HEK293 (cell line): ENCODE measurements at regions not wholly inside any gene's neighbourhood (a gene's known extent, or its start where the extent isn't known, plus 50 kb on each side); places are given as distances from the start of the nearest gene placed in this dataset.
A peak's percentile ranks its signal among the peaks of the same experiment; 100 is the strongest.

Source experiments
- CTCF ChIA-PET: fragments of 350-600 bp; formaldehyde crosslinking; extraction: SDS; loops from one replicate; lab custom pipeline; 2021; ENCODE audit warnings: antibody characterized with exemption; lab: Yijun Ruan, JAX
- POLR2A ChIA-PET: fragments of 300-600 bp; formaldehyde crosslinking; extraction: SDS; loops from one replicate; lab custom pipeline; 2020; ENCODE audit warnings: antibody characterized with exemption, inconsistent platforms; lab: Yijun Ruan, JAX
- H3K27ac ChIP-seq: fragments of 200-500 bp; sonication (Bioruptor generic); 2 replicates; pipeline ENCODE4 v1.5.1; 2014; ENCODE audit warnings: low read depth, low read length, control low read depth, inconsistent platforms; ENCODE audit errors: extremely low read depth
- H3K36me3 ChIP-seq, 2 experiments: fragments of 200-500 bp in 1 of 2; sonication (Bioruptor generic) in 1 of 2; 1 replicate in 1 of 2; 2 replicates in 1 of 2; pipeline ENCODE4 v1.5.1; 2014 to 2017; ENCODE audit warnings: inconsistent platforms in 2 of 2, low read length in 2 of 2; ENCODE audit not compliant: control insufficient read depth in 2 of 2, insufficient read depth in 1 of 2
- H3K4me1 ChIP-seq: fragments of 200-500 bp; sonication (Bioruptor generic); 2 replicates; pipeline ENCODE4 v1.5.1; 2014; ENCODE audit warnings: mild to moderate bottlenecking, low read length, inconsistent platforms; ENCODE audit not compliant: control insufficient read depth, insufficient read depth
- H3K4me3 ChIP-seq: 2 replicates; pipeline ENCODE4 v1.5.1; 2011; ENCODE audit warnings: low read depth, mild to moderate bottlenecking, control low read depth, low read length, moderate library complexity
- H3K9me3 ChIP-seq: fragments of 200-500 bp; sonication (Bioruptor generic); 2 replicates; pipeline ENCODE4 v1.5.1; 2014; ENCODE audit warnings: low read depth, low read length, inconsistent platforms; ENCODE audit not compliant: control insufficient read depth, insufficient read depth
- HOXD13 ChIP-seq: sonication (generic); formaldehyde crosslinking; IDR thresholded peaks from 2 replicates; pipeline ENCODE4 v1.8.0; 2022; ENCODE audit warnings: missing genetic modification reagents, borderline replicate concordance
- IKZF3 ChIP-seq: fragments of 450-650 bp; IDR thresholded peaks from 2 replicates; pipeline ENCODE4 v1.5.0; 2018; ENCODE audit warnings: missing biosample characterization, mild to moderate bottlenecking, missing genetic modification characterization, moderate library complexity
- MYNN ChIP-seq: fragments of 450-650 bp; formaldehyde crosslinking; IDR thresholded peaks from 2 replicates; pipeline ENCODE4 v1.5.1; 2016; ENCODE audit warnings: missing biosample characterization, missing genetic modification characterization, borderline replicate concordance
- OSR2 ChIP-seq: fragments of 450-650 bp; formaldehyde crosslinking; IDR thresholded peaks from 2 replicates; pipeline ENCODE4 v1.5.1; 2016; ENCODE audit warnings: missing biosample characterization, missing genetic modification characterization
- PRDM1 ChIP-seq: fragments of 450-650 bp; formaldehyde crosslinking; IDR thresholded peaks from 2 replicates; pipeline ENCODE4; 2016; ENCODE audit warnings: missing biosample characterization, missing genetic modification characterization
- REPIN1 ChIP-seq: fragments of 450-650 bp; formaldehyde crosslinking; IDR thresholded peaks from 2 replicates; pipeline ENCODE4 v1.5.1; 2017; ENCODE audit warnings: missing biosample characterization, missing genetic modification characterization, low read depth
- SP7 ChIP-seq: fragments of 450-650 bp; formaldehyde crosslinking; IDR thresholded peaks from 2 replicates; pipeline ENCODE4 v1.5.1; 2016; ENCODE audit warnings: missing biosample characterization, missing genetic modification characterization
- ZBTB21 ChIP-seq: fragments of 450-650 bp; formaldehyde crosslinking; IDR thresholded peaks from 2 replicates; pipeline ENCODE4 v1.5.1; 2017; ENCODE audit warnings: missing biosample characterization, missing genetic modification characterization
- ZFP69B ChIP-seq: fragments of 450-650 bp; formaldehyde crosslinking; IDR thresholded peaks from 2 replicates; pipeline ENCODE4 v1.5.1; 2016; ENCODE audit warnings: missing biosample characterization, missing genetic modification characterization
- ZNF138 ChIP-seq: fragments of 450-650 bp; formaldehyde crosslinking; IDR thresholded peaks from 2 replicates; pipeline ENCODE4 v1.5.1; 2016; ENCODE audit warnings: missing biosample characterization, missing genetic modification characterization, borderline replicate concordance
- ZNF157 ChIP-seq: fragments of 450-650 bp; formaldehyde crosslinking; IDR thresholded peaks from 2 replicates; pipeline ENCODE4 v1.5.1; 2016; ENCODE audit warnings: missing biosample characterization, missing genetic modification characterization
- ZNF19 ChIP-seq: fragments of 450-650 bp; formaldehyde crosslinking; IDR thresholded peaks from 2 replicates; pipeline ENCODE4; 2016; ENCODE audit warnings: missing biosample characterization, missing genetic modification characterization, low read depth
- ZNF202 ChIP-seq: fragments of 450-650 bp; formaldehyde crosslinking; IDR thresholded peaks from 2 replicates; pipeline ENCODE4 v1.5.1; 2016; ENCODE audit warnings: missing biosample characterization, missing genetic modification characterization, borderline replicate concordance
- ZNF350 ChIP-seq: fragments of 450-650 bp; formaldehyde crosslinking; IDR thresholded peaks from 2 replicates; pipeline ENCODE4 v1.5.0; 2017; ENCODE audit warnings: missing biosample characterization, mild to moderate bottlenecking, missing genetic modification characterization
- ZNF529 ChIP-seq: fragments of 450-650 bp; formaldehyde crosslinking; IDR thresholded peaks from 2 replicates; pipeline ENCODE4 v1.5.1; 2017; ENCODE audit warnings: missing genetic modification characterization, missing biosample characterization; ENCODE audit not compliant: insufficient replicate concordance
- ZNF530 ChIP-seq: fragments of 450-650 bp; formaldehyde crosslinking; IDR thresholded peaks from 2 replicates; pipeline ENCODE4 v1.5.1; 2016; ENCODE audit warnings: low read depth, missing biosample characterization, missing genetic modification characterization
- ZNF549 ChIP-seq: fragments of 450-650 bp; IDR thresholded peaks from 2 replicates; pipeline ENCODE4 v1.5.1; 2018; ENCODE audit warnings: missing biosample characterization, missing genetic modification characterization, mild to moderate bottlenecking, inconsistent platforms, moderate library complexity
- ZNF558 ChIP-seq: fragments of 450-650 bp; formaldehyde crosslinking; IDR thresholded peaks from 2 replicates; pipeline ENCODE4 v1.5.1; 2016; ENCODE audit warnings: missing biosample characterization, missing genetic modification characterization
- ZNF585B ChIP-seq: fragments of 450-650 bp; formaldehyde crosslinking; IDR thresholded peaks from 2 replicates; pipeline ENCODE4 v1.5.1; 2016; ENCODE audit warnings: missing biosample characterization, missing genetic modification characterization
- ZNF600 ChIP-seq: fragments of 450-650 bp; formaldehyde crosslinking; IDR thresholded peaks from 2 replicates; pipeline ENCODE4 v1.5.1; 2016; ENCODE audit warnings: missing biosample characterization, missing genetic modification characterization
- ZNF626 ChIP-seq: fragments of 450-650 bp; sonication (Bioruptor Pico); formaldehyde crosslinking; IDR thresholded peaks from 2 replicates; pipeline ENCODE4 v1.5.1; 2018; ENCODE audit warnings: missing biosample characterization, missing genetic modification characterization, inconsistent platforms
- ZNF670 ChIP-seq: fragments of 450-650 bp; formaldehyde crosslinking; IDR thresholded peaks from 2 replicates; pipeline ENCODE4 v1.5.1; 2016; ENCODE audit warnings: missing biosample characterization, missing genetic modification characterization, low read depth
- ZNF747 ChIP-seq: fragments of 450-650 bp; formaldehyde crosslinking; IDR thresholded peaks from 2 replicates; pipeline ENCODE4 v1.5.1; 2016; ENCODE audit warnings: missing biosample characterization, missing genetic modification characterization
- TF ChIP-seq, protein P1 (sequence below): fragments of 450-650 bp; formaldehyde crosslinking; IDR thresholded peaks from 2 replicates; pipeline ENCODE4 v1.5.1; 2016; ENCODE audit warnings: missing biosample characterization, missing genetic modification characterization
- TF ChIP-seq, protein P2 (sequence below): fragments of 450-650 bp; formaldehyde crosslinking; IDR thresholded peaks from 2 replicates; pipeline ENCODE4 v1.5.1; 2016; ENCODE audit warnings: missing biosample characterization, missing genetic modification characterization
- TF ChIP-seq, protein P3 (sequence below): fragments of 450-650 bp; formaldehyde crosslinking; IDR thresholded peaks from 2 replicates; pipeline ENCODE4 v1.5.1; 2017; ENCODE audit warnings: missing biosample characterization, missing genetic modification characterization
- TF ChIP-seq, protein P4 (sequence below): fragments of 450-650 bp; formaldehyde crosslinking; IDR thresholded peaks from 2 replicates; pipeline ENCODE4 v1.5.1; 2016; ENCODE audit warnings: missing biosample characterization, missing genetic modification characterization
- TF ChIP-seq, protein P5 (sequence below): fragments of 450-650 bp; formaldehyde crosslinking; IDR thresholded peaks from 2 replicates; pipeline ENCODE4 v1.5.1; 2016; ENCODE audit warnings: missing biosample characterization, missing genetic modification characterization, borderline replicate concordance

DNA sequence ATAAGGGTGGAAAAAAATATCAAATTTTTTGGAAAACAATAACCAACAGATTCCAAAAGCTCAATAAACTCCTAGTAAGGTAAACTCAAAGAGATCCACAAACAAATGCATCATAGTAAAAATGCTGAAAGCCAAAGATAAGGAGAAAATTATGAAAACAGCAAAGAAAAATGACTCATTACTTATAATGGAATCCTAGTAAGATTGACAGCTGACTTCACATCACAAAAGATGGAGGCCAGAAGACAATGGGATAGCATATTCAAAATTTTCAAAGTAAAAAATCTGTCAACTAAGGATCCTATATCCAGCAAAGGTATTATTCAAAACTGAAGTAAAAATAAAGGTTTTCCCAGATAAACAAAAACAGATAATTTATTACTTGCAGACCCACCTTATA, 183.4 kb upstream of the VIPR2 start:
- Histone ChIP-seq H3K27ac (no peak overlapping the region), H3K4me3 (no peak overlapping the region), H3K9me3 (no peaks in the 10 kb centered on the region), H3K4me1 (no peaks in the 10 kb centered on the region), H3K36me3 (no peaks in the 10 kb centered on the region)
- ChIA-PET CTCF (no interaction called here), POLR2A (no interaction called here)
- TF ChIP-seq ZBTB21 (tag by site-specific recombination) (no peak), ZNF202 (tag by site-specific recombination) (no peak), ZNF670 (no peak), SP7 (tag by site-specific recombination) (no peak), ZNF747 (tag by site-specific recombination) (no peak), ZNF529 (tag by site-specific recombination) (peak; percentile 15), ZNF19 (tag by site-specific recombination) (no peak), MYNN (no peak), ZNF585B (tag by site-specific recombination) (no peak), ZNF157 (tag by site-specific recombination) (no peak), ZNF530 (no peak), HOXD13 (CRISPR knock-in tag) (no peak), REPIN1 (tag by site-specific recombination) (no peak), ZFP69B (tag by site-specific recombination) (no peak), ZNF138 (tag by site-specific recombination) (no peak), PRDM1 (tag by site-specific recombination) (no peak), ZNF558 (tag by site-specific recombination) (0 out of 2 replicates have a peak, but pooled peaks have one; percentile 13), IKZF3 (tag by site-specific recombination) (no peak), ZNF350 (tag by site-specific recombination) (no peak), ZNF549 (0 out of 2 replicates have a peak, but pooled peaks have one; percentile 42), OSR2 (no peak), ZNF600 (tag by site-specific recombination) (no peak), ZNF626 (tag by site-specific recombination) (0 out of 2 replicates have a peak, but pooled peaks have one; percentile 81)
- TF ChIP-seq, protein P1, sequence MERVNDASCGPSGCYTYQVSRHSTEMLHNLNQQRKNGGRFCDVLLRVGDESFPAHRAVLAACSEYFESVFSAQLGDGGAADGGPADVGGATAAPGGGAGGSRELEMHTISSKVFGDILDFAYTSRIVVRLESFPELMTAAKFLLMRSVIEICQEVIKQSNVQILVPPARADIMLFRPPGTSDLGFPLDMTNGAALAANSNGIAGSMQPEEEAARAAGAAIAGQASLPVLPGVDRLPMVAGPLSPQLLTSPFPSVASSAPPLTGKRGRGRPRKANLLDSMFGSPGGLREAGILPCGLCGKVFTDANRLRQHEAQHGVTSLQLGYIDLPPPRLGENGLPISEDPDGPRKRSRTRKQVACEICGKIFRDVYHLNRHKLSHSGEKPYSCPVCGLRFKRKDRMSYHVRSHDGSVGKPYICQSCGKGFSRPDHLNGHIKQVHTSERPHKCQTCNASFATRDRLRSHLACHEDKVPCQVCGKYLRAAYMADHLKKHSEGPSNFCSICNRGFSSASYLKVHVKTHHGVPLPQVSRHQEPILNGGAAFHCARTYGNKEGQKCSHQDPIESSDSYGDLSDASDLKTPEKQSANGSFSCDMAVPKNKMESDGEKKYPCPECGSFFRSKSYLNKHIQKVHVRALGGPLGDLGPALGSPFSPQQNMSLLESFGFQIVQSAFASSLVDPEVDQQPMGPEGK (tag by site-specific recombination): no peak
- TF ChIP-seq, protein P2, sequence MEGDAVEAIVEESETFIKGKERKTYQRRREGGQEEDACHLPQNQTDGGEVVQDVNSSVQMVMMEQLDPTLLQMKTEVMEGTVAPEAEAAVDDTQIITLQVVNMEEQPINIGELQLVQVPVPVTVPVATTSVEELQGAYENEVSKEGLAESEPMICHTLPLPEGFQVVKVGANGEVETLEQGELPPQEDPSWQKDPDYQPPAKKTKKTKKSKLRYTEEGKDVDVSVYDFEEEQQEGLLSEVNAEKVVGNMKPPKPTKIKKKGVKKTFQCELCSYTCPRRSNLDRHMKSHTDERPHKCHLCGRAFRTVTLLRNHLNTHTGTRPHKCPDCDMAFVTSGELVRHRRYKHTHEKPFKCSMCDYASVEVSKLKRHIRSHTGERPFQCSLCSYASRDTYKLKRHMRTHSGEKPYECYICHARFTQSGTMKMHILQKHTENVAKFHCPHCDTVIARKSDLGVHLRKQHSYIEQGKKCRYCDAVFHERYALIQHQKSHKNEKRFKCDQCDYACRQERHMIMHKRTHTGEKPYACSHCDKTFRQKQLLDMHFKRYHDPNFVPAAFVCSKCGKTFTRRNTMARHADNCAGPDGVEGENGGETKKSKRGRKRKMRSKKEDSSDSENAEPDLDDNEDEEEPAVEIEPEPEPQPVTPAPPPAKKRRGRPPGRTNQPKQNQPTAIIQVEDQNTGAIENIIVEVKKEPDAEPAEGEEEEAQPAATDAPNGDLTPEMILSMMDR (tag by site-specific recombination): no peak
- TF ChIP-seq, protein P3, sequence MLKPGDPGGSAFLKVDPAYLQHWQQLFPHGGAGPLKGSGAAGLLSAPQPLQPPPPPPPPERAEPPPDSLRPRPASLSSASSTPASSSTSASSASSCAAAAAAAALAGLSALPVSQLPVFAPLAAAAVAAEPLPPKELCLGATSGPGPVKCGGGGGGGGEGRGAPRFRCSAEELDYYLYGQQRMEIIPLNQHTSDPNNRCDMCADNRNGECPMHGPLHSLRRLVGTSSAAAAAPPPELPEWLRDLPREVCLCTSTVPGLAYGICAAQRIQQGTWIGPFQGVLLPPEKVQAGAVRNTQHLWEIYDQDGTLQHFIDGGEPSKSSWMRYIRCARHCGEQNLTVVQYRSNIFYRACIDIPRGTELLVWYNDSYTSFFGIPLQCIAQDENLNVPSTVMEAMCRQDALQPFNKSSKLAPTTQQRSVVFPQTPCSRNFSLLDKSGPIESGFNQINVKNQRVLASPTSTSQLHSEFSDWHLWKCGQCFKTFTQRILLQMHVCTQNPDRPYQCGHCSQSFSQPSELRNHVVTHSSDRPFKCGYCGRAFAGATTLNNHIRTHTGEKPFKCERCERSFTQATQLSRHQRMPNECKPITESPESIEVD: no peak
- TF ChIP-seq, protein P4, sequence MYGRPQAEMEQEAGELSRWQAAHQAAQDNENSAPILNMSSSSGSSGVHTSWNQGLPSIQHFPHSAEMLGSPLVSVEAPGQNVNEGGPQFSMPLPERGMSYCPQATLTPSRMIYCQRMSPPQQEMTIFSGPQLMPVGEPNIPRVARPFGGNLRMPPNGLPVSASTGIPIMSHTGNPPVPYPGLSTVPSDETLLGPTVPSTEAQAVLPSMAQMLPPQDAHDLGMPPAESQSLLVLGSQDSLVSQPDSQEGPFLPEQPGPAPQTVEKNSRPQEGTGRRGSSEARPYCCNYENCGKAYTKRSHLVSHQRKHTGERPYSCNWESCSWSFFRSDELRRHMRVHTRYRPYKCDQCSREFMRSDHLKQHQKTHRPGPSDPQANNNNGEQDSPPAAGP (tag by site-specific recombination): no peak
- TF ChIP-seq, protein P5, sequence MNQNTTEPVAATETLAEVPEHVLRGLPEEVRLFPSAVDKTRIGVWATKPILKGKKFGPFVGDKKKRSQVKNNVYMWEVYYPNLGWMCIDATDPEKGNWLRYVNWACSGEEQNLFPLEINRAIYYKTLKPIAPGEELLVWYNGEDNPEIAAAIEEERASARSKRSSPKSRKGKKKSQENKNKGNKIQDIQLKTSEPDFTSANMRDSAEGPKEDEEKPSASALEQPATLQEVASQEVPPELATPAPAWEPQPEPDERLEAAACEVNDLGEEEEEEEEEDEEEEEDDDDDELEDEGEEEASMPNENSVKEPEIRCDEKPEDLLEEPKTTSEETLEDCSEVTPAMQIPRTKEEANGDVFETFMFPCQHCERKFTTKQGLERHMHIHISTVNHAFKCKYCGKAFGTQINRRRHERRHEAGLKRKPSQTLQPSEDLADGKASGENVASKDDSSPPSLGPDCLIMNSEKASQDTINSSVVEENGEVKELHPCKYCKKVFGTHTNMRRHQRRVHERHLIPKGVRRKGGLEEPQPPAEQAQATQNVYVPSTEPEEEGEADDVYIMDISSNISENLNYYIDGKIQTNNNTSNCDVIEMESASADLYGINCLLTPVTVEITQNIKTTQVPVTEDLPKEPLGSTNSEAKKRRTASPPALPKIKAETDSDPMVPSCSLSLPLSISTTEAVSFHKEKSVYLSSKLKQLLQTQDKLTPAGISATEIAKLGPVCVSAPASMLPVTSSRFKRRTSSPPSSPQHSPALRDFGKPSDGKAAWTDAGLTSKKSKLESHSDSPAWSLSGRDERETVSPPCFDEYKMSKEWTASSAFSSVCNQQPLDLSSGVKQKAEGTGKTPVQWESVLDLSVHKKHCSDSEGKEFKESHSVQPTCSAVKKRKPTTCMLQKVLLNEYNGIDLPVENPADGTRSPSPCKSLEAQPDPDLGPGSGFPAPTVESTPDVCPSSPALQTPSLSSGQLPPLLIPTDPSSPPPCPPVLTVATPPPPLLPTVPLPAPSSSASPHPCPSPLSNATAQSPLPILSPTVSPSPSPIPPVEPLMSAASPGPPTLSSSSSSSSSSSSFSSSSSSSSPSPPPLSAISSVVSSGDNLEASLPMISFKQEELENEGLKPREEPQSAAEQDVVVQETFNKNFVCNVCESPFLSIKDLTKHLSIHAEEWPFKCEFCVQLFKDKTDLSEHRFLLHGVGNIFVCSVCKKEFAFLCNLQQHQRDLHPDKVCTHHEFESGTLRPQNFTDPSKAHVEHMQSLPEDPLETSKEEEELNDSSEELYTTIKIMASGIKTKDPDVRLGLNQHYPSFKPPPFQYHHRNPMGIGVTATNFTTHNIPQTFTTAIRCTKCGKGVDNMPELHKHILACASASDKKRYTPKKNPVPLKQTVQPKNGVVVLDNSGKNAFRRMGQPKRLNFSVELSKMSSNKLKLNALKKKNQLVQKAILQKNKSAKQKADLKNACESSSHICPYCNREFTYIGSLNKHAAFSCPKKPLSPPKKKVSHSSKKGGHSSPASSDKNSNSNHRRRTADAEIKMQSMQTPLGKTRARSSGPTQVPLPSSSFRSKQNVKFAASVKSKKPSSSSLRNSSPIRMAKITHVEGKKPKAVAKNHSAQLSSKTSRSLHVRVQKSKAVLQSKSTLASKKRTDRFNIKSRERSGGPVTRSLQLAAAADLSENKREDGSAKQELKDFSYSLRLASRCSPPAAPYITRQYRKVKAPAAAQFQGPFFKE (tag by site-specific recombination): no peak
